Ectodermal cell (in vitro differentiated cells): ENCODE measurements at regions not wholly inside any gene's neighbourhood (a gene's known extent, or its start where the extent isn't known, plus 50 kb on each side); places are given as distances from the start of the nearest gene placed in this dataset.
"Not testable (repeated sequence)": the region's sequence is repeated elsewhere in the genome, so short reads cannot be mapped to it uniquely, and the experiment has no call there.

Experiments
- H3K27ac ChIP-seq: 2 replicates; pipeline ENCODE4 v1.7.0; 2013; ENCODE audit warnings: mild to moderate bottlenecking, low read depth, low read length; ENCODE audit not compliant: insufficient read depth, poor library complexity, severe bottlenecking
- H3K27me3 ChIP-seq: 2 replicates; pipeline ENCODE4 v1.7.0; 2013; ENCODE audit warnings: mild to moderate bottlenecking, low read length; ENCODE audit not compliant: insufficient read depth, control insufficient read depth, poor library complexity, severe bottlenecking
- H3K36me3 ChIP-seq: one replicate; pipeline ENCODE4 v1.7.0; 2013; ENCODE audit warnings: low read length; ENCODE audit not compliant: control insufficient read depth, insufficient read depth
- H3K4me1 ChIP-seq: one replicate; pipeline ENCODE4 v1.7.0; 2013; ENCODE audit warnings: low read length; ENCODE audit not compliant: control insufficient read depth, insufficient read depth
- H3K4me3 ChIP-seq: 2 replicates; pipeline ENCODE4 v1.7.0; 2013; ENCODE audit warnings: low read depth, low read length, control low read depth; ENCODE audit not compliant: insufficient read depth
- H3K9me3 ChIP-seq: 2 replicates; pipeline ENCODE4 v1.7.0; 2013; ENCODE audit warnings: mild to moderate bottlenecking, low read length, moderate library complexity; ENCODE audit not compliant: control insufficient read depth
- WGBS, 2 experiments: methylation state at CpG; one replicate each; pipeline ENCODE4 v1.1.7; 2013; ENCODE audit warnings: missing lambda C conversion rate in 2 of 2; 5-methylcytosine and 5-hydroxymethylcytosine counted together

- Histone ChIP-seq H3K9me3 (no peaks in the 10 kb centered on the region), H3K36me3 (no peaks in the 10 kb centered on the region), H3K27ac (no peak overlapping the region), H3K27me3 (no peaks in the 10 kb centered on the region), H3K4me3 (no peak overlapping the region), H3K4me1 (no peaks in the 10 kb centered on the region)
- 88 to 89% methylated on average over 7 of the region's 7 CpGs for WGBS, 2 experiments
Observed at GRCh38 chr12:131192951-131193350, 239.2 kb downstream of the ADGRD1 start.

GRCh38 chr12:131194166-131194565 lies 240.5 kb downstream of the ADGRD1 start:
- WGBS, 2 experiments: 85 to 89% methylated on average over 5 of the region's 5 CpGs
- no peak overlapping the region for H3K4me3 ChIP-seq
- no peaks in the 10 kb centered on the region for H3K27me3 ChIP-seq

GRCh38 chr12:131195796-131196195 lies 242.1 kb downstream of the ADGRD1 start:
- Histone ChIP-seq H3K36me3 (no peaks in the 10 kb centered on the region), H3K27ac (no peak overlapping the region), H3K4me3 (no peak overlapping the region), H3K27me3 (no peaks in the 10 kb centered on the region), H3K9me3 (no peaks in the 10 kb centered on the region), H3K4me1 (no peaks in the 10 kb centered on the region)
- WGBS, 2 experiments: 88 to 93% methylated on average over 9 of the region's 9 CpGs

More at GRCh38 chr12:131194166-131194565, 240.5 kb downstream of the ADGRD1 start:
- Histone ChIP-seq H3K36me3 (no peaks in the 10 kb centered on the region), H3K9me3 (no peaks in the 10 kb centered on the region), H3K27ac (no peak overlapping the region), H3K4me1 (no peaks in the 10 kb centered on the region)

GRCh38 chr12:131196220-131196619 lies 242.5 kb downstream of the ADGRD1 start:
- no peak overlapping the region for H3K4me3 ChIP-seq
- H3K27me3 ChIP-seq: no peaks in the 10 kb centered on the region
- WGBS, 2 experiments: 83 to 85% methylated on average over 4 of the region's 4 CpGs
- no peaks in the 10 kb centered on the region for H3K36me3 ChIP-seq
- H3K27ac ChIP-seq: no peak overlapping the region
- no peaks in the 10 kb centered on the region for H3K4me1 ChIP-seq
- no peaks in the 10 kb centered on the region for H3K9me3 ChIP-seq

GRCh38 chr12:131197490-131197889 lies 243.8 kb downstream of the ADGRD1 start:
- no peak overlapping the region for H3K27ac ChIP-seq
- H3K4me3 ChIP-seq: no peak overlapping the region
- H3K27me3 ChIP-seq: no peaks in the 10 kb centered on the region
- WGBS, 2 experiments: 89 to 94% methylated on average over 7 of the region's 7 CpGs
- H3K4me1 ChIP-seq: no peaks in the 10 kb centered on the region
- H3K36me3 ChIP-seq: no peaks in the 10 kb centered on the region
- no peaks in the 10 kb centered on the region for H3K9me3 ChIP-seq

- H3K9me3 ChIP-seq: no peaks in the 10 kb centered on the region
- H3K4me3 ChIP-seq: no peak overlapping the region
- H3K36me3 ChIP-seq: no peaks in the 10 kb centered on the region
- WGBS, 2 experiments: 78 to 81% methylated on average over 3 of the region's 3 CpGs
- H3K27me3 ChIP-seq: no peaks in the 10 kb centered on the region
- no peak overlapping the region for H3K27ac ChIP-seq
- no peaks in the 10 kb centered on the region for H3K4me1 ChIP-seq
Observed at GRCh38 chr12:131199221-131199620, 245.5 kb downstream of the ADGRD1 start.

GRCh38 chr12:131201912-131202311 lies 248.2 kb downstream of the ADGRD1 start:
- H3K9me3 ChIP-seq, H3K27me3 ChIP-seq, H3K36me3 ChIP-seq, H3K4me1 ChIP-seq, H3K4me3 ChIP-seq, H3K27ac ChIP-seq: not testable (repeated sequence)
- WGBS, 2 experiments: no CpG with 5 or more reads among the region's 20 CpGs

GRCh38 chr12:131202592-131203378 lies 249.1 kb downstream of the ADGRD1 start:
- 88 to 89% methylated on average over 40 of the region's 40 CpGs for WGBS, 2 experiments
- Histone ChIP-seq H3K9me3 (no peaks in the 10 kb centered on the region), H3K4me1 (no peaks in the 10 kb centered on the region), H3K4me3 (no peak overlapping the region), H3K36me3 (no peaks in the 10 kb centered on the region), H3K27me3 (no peaks in the 10 kb centered on the region), H3K27ac (no peak overlapping the region)

- Histone ChIP-seq H3K27me3 (no peaks in the 10 kb centered on the region), H3K4me3 (no peak overlapping the region), H3K9me3 (no peaks in the 10 kb centered on the region), H3K4me1 (no peaks in the 10 kb centered on the region), H3K36me3 (no peaks in the 10 kb centered on the region), H3K27ac (no peak overlapping the region)
- 95 to 96% methylated on average over 25 of the region's 25 CpGs for WGBS, 2 experiments
Observed at GRCh38 chr12:131203666-131204415, 250.1 kb downstream of the ADGRD1 start.

- Histone ChIP-seq H3K36me3 (no peaks in the 10 kb centered on the region), H3K9me3 (no peaks in the 10 kb centered on the region), H3K4me1 (no peaks in the 10 kb centered on the region), H3K4me3 (no peak overlapping the region), H3K27me3 (no peaks in the 10 kb centered on the region), H3K27ac (no peak overlapping the region)
- WGBS, 2 experiments: 83 to 85% methylated on average over 17 of the region's 17 CpGs
Observed at GRCh38 chr12:131204416-131205274, 250.9 kb downstream of the ADGRD1 start.
